A673 (cell line): ENCODE measurements at regions not wholly inside any gene's neighbourhood (a gene's known extent, or its start where the extent isn't known, plus 50 kb on each side); places are given as distances from the start of the nearest gene placed in this dataset.

ENCODE experiments used
- BruUV-seq: library from RNA; stranded (reverse); fragments of 400-500 nt; replicated peaks from 2 replicates; lab custom pipeline; 2021; lab: Mats Ljungman, UMichigan
- CTCF ChIA-PET: fragments of 300-600 bp; sonication (Branson Sonifier 250); formaldehyde crosslinking; loops from one replicate; lab custom pipeline; 2022; ENCODE audit warnings: antibody characterized with exemption; lab: Charles Lee
- POLR2A ChIA-PET: fragments of 300-600 bp; sonication (Branson Sonifier 250); formaldehyde crosslinking; loops from one replicate; lab custom pipeline; 2022; ENCODE audit warnings: antibody characterized with exemption; ENCODE audit not compliant: low non-redundant PET; lab: Charles Lee
- DNase-seq: peaks from one replicate; pipeline ENCODE4 v3.0.0-alpha.2; 2015; ENCODE audit warnings: low spot score
- H3K27ac ChIP-seq: fragments of 200-600 bp; sonication (generic); 2 replicates; pipeline ENCODE4 v1.5.1; 2016; ENCODE audit warnings: mixed run types, low read depth, mild to moderate bottlenecking, mixed read lengths, antibody characterized with exemption, low read length; ENCODE audit not compliant: poor library complexity, severe bottlenecking
- H3K27me3 ChIP-seq: fragments of 200-600 bp; sonication (generic); replicated peaks from 2 replicates; pipeline ENCODE4 v1.6.1; 2017; ENCODE audit warnings: mixed run types, low read depth, mild to moderate bottlenecking, mixed read lengths, antibody characterized with exemption, low read length; ENCODE audit not compliant: insufficient read depth, poor library complexity
- H3K36me3 ChIP-seq: fragments of 200-600 bp; sonication (generic); 2 replicates; pipeline ENCODE4 v1.6.1; 2016; ENCODE audit warnings: mixed run types, mild to moderate bottlenecking, mixed read lengths, antibody characterized with exemption, low read length; ENCODE audit not compliant: insufficient read depth, poor library complexity, severe bottlenecking
- H3K4me1 ChIP-seq: fragments of 200-600 bp; sonication (generic); 2 replicates; pipeline ENCODE4 v1.6.1; 2017; ENCODE audit warnings: mixed run types, mild to moderate bottlenecking, mixed read lengths, antibody characterized with exemption, low read length; ENCODE audit not compliant: insufficient read depth, poor library complexity, severe bottlenecking
- H3K4me3 ChIP-seq: fragments of 200-600 bp; sonication (generic); 2 replicates; pipeline ENCODE4 v1.5.1; 2016; ENCODE audit warnings: low read depth, mixed run types, mild to moderate bottlenecking, mixed read lengths, low read length; ENCODE audit not compliant: poor library complexity, severe bottlenecking
- H3K9me3 ChIP-seq: fragments of 200-600 bp; sonication (generic); 2 replicates; pipeline ENCODE4 v1.6.1; 2016; ENCODE audit warnings: mixed run types, low read depth, mild to moderate bottlenecking, mixed read lengths, antibody characterized with exemption, low read length; ENCODE audit not compliant: poor library complexity, severe bottlenecking
- CTCF ChIP-seq: fragments of 300-800, 200-600 bp; sonication (generic); conservative IDR thresholded peaks from 2 replicates; pipeline ENCODE4 v1.5.1; 2017; ENCODE audit warnings: low read depth, mild to moderate bottlenecking, antibody characterized with exemption, low read length, moderate library complexity, mixed read lengths
- EZH2 ChIP-seq: fragments of 200-600 bp; sonication (generic); IDR thresholded peaks from 2 replicates; pipeline ENCODE4 v1.6.1; 2017; ENCODE audit warnings: borderline replicate concordance, low read depth, mild to moderate bottlenecking, mixed read lengths, antibody characterized with exemption, low read length; ENCODE audit not compliant: poor library complexity, severe bottlenecking
- intact Hi-C: fragments of 100-400 bp; cut with micrococcal nuclease; formaldehyde crosslinking; loops from one replicate; pipeline ENCODE4 v1.10.0; 2022; ENCODE audit not compliant: unreplicated experiment

- TF ChIP-seq EZH2 = no peak
- TF ChIP-seq CTCF = no peak
Observed at GRCh38 chr3:30400926-30401325, 205.5 kb upstream of the TGFBR2 start.

GRCh38 chr3:30401971-30402370 is 204.4 kb upstream of the TGFBR2 start:
- H3K36me3 ChIP-seq = no peaks in the 10 kb centered on the region
- no peak overlapping the region for H3K4me3 ChIP-seq
- no peaks in the 10 kb centered on the region for H3K4me1 ChIP-seq
- no peaks in the 10 kb centered on the region for H3K27me3 ChIP-seq
- ChIA-PET CTCF (no interaction called here), POLR2A (no interaction called here)
- no peak for TF ChIP-seq CTCF
- no peak for TF ChIP-seq EZH2
- BruUV-seq = no TSS peak
- H3K27ac ChIP-seq = no peak overlapping the region
- DNase-seq = no peak
- no peaks in the 10 kb centered on the region for H3K9me3 ChIP-seq
- intact Hi-C loops = no loop called here

More at GRCh38 chr3:30400926-30401325, 205.5 kb upstream of the TGFBR2 start:
- no peaks in the 10 kb centered on the region for H3K36me3 ChIP-seq
- DNase-seq = no peak
- H3K9me3 ChIP-seq = no peaks in the 10 kb centered on the region
- no peaks in the 10 kb centered on the region for H3K27me3 ChIP-seq
- H3K4me3 ChIP-seq = no peak overlapping the region
- intact Hi-C loops = no loop called here
- H3K27ac ChIP-seq = no peak overlapping the region
- BruUV-seq = no TSS peak
- CTCF ChIA-PET = no interaction called here
- POLR2A ChIA-PET = no interaction called here
- no peaks in the 10 kb centered on the region for H3K4me1 ChIP-seq

GRCh38 chr3:30407651-30408050 is 198.8 kb upstream of the TGFBR2 start:
- DNase-seq = no peak
- Histone ChIP-seq H3K4me1 (no peaks in the 10 kb centered on the region), H3K36me3 (no peaks in the 10 kb centered on the region), H3K27ac (no peak overlapping the region), H3K4me3 (no peak overlapping the region), H3K9me3 (no peaks in the 10 kb centered on the region), H3K27me3 (no peaks in the 10 kb centered on the region)
- POLR2A ChIA-PET = no interaction called here
- TF ChIP-seq EZH2 (no peak), CTCF (no peak)
- CTCF ChIA-PET = no interaction called here
- intact Hi-C loops = no loop called here
- BruUV-seq = no TSS peak
